ENCODE measurements at regions not wholly inside any gene's neighbourhood (a gene's known extent, or its start where the extent isn't known, plus 50 kb on each side); places are given as distances from the start of the nearest gene placed in this dataset.

GRCh38 chr2:107258531-107259407, 372.8 kb upstream of the ST6GAL2 start:
- TF ChIP-seq CTCF (IDR thresholded peaks at IDR 0.05 in 2 of 3, conservative IDR thresholded peaks at IDR 0.05 in 1 of 3; ENCODE audit: insufficient read depth in 2 of 3, low read depth in 1 of 3, low read length in 3 of 3) (no peak), NUFIP1 (IDR thresholded peaks at IDR 0.05; ENCODE audit: partially characterized antibody) (no peak), HDAC8 (tag; IDR thresholded peaks at IDR 0.05) (no peak), BRCA1 (IDR thresholded peaks at IDR 0.05) (no peak), BRCA1 (CRISPR knock-in tag; IDR thresholded peaks at IDR 0.05) (no peak), EZH2 (IDR thresholded peaks at IDR 0.05; ENCODE audit: borderline replicate concordance, low read depth, low read length) (no peak), SOX6 (IDR thresholded peaks at IDR 0.05) (no peak), FOXP4 (CRISPR knock-in tag; IDR thresholded peaks at IDR 0.05; ENCODE audit: borderline replicate concordance) (no peak), BRF2 (IDR thresholded peaks at IDR 0.05; ENCODE audit: borderline replicate concordance, insufficient read depth, insufficient read length) (no peak), ZNF512 (tag; IDR thresholded peaks at IDR 0.05) (no peak), HDAC2 (IDR thresholded peaks at IDR 0.05) (no peak), ZNF408 (CRISPR knock-in tag; IDR thresholded peaks at IDR 0.05; ENCODE audit: low read depth) (no peak), ESRRA (IDR thresholded peaks at IDR 0.05; ENCODE audit: borderline replicate concordance, low read depth) (no peak)

Data from K562 (cell line).